Epithelial cell of proximal tubule (primary cell): ENCODE measurements at regions not wholly inside any gene's neighbourhood (a gene's known extent, or its start where the extent isn't known, plus 50 kb on each side); places are given as distances from the start of the nearest gene placed in this dataset.
"Not testable (repeated sequence)": the region's sequence is repeated elsewhere in the genome, so short reads cannot be mapped to it uniquely, and the experiment has no call there.

Source experiments
- DNase-seq: peaks from one replicate; pipeline ENCODE4 v3.0.0-alpha.2; 2011; ENCODE audit warnings: low read depth
- H3K4me3 ChIP-seq: 2 replicates; pipeline ENCODE4 v1.5.1; 2011; ENCODE audit warnings: low read depth, mild to moderate bottlenecking, low read length
- TF ChIP-seq, protein P1 (sequence below): conservative IDR thresholded peaks from 2 replicates; pipeline ENCODE4 v1.5.1; 2012; ENCODE audit warnings: low read depth, mild to moderate bottlenecking, low read length

DNA sequence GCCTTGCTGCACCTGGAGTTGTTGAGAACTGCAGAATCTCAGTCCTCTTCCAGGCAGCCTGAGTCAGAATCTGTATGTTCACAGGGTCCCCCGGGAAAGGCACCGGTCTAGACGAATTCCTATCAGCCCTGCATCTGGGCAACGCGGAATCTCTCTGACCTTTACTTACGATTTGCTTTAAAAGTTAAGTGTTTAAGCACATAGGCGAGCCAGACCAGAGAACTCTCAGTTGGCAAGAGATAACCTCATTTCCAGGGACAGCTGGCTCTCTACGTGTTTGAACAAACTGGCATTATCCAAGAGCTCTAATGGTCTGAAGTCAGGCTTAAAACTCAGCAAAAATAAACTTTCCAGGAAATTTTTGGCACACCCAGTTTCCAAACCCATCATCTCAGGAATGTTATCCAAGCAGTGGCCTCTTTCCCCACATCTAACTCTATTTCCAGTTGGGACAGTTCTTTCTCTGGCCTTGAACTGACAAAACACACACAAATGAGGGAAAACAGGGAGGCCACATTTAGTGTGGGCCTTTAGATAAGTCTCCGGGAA, 53.4 kb downstream of the HES1 start:
- TF ChIP-seq, protein P1, sequence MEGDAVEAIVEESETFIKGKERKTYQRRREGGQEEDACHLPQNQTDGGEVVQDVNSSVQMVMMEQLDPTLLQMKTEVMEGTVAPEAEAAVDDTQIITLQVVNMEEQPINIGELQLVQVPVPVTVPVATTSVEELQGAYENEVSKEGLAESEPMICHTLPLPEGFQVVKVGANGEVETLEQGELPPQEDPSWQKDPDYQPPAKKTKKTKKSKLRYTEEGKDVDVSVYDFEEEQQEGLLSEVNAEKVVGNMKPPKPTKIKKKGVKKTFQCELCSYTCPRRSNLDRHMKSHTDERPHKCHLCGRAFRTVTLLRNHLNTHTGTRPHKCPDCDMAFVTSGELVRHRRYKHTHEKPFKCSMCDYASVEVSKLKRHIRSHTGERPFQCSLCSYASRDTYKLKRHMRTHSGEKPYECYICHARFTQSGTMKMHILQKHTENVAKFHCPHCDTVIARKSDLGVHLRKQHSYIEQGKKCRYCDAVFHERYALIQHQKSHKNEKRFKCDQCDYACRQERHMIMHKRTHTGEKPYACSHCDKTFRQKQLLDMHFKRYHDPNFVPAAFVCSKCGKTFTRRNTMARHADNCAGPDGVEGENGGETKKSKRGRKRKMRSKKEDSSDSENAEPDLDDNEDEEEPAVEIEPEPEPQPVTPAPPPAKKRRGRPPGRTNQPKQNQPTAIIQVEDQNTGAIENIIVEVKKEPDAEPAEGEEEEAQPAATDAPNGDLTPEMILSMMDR = no peak
- no peak for DNase-seq
- H3K4me3 ChIP-seq = no peak overlapping the region

DNA sequence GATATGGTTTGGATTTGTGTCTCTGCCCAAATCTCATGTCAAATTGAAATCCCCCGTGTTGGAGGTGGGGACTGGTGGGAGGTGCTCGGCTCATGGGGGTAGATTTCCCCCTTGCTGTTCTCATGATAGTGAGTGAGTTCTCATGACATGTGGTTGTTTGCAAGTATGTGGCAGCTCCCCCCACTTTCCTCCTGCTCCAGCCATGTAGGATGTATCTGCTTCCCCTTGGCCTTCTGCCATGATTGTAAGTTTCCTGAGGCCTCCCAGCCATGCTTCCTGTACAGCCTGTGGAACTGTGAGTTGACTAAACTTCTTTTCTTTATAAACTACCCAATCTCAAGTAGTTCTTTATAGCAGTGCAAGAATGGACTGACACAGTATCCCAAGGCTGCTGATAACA, 55.9 kb downstream of the HES1 start:
- not testable (repeated sequence) for DNase-seq

DNA sequence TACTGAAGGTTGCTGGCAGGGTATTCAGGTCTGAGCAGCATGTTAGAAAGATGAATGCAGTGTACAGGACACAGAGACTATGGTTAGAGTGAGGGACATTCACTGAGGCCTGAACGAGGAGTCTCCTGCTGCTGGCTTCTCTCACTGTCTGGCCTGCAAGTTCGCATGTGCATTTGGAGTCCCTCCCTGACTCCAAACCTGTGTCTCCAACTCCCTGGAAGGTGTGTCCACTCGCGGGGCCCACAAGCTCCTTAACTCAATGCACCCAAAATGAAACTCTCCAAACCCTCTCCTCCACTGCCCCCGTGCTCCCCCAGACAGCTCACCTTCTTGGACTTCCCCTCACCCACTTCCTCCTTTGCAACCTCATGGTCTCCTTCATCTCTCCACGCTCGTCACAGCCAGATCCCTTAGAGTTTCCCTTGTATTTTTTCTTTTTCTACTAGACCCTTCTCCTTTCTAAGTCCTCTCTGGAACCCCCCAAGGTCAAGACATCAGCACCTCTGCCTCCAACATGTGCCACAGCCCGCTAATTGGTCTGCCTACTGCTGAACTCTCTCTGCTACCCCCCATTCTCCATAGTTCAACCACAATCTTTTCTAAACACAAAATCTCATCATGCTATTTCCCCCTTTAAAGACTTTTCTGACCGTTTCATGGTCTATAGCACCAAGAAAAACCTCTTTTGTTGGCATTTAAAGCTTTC, 58.3 kb downstream of the HES1 start:
- DNase-seq = no peak
- TF ChIP-seq, protein P1 = no peak
- H3K4me3 ChIP-seq = no peak overlapping the region

More for the DNA sequence above, 55.9 kb downstream of the HES1 start:
- not testable (repeated sequence) for H3K4me3 ChIP-seq

DNA sequence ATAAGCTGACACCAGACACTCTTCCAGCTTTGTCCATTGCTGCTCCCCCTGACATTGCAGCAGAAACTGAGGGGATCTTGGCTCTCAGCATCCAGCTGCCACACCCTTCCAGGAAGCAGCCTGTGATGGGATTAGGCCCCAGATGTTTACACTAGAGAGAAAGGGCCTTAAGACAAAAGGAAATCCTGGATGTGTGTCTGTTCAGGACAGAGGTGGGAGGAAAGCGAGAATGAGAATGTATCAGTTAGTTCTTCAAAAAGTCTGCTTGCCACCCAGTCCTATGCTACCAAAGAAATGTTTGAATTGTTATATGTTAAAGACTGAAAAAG, 58.8 kb downstream of the HES1 start:
- no peak overlapping the region for H3K4me3 ChIP-seq
- TF ChIP-seq, protein P1 = no peak
- DNase-seq = no peak

DNA sequence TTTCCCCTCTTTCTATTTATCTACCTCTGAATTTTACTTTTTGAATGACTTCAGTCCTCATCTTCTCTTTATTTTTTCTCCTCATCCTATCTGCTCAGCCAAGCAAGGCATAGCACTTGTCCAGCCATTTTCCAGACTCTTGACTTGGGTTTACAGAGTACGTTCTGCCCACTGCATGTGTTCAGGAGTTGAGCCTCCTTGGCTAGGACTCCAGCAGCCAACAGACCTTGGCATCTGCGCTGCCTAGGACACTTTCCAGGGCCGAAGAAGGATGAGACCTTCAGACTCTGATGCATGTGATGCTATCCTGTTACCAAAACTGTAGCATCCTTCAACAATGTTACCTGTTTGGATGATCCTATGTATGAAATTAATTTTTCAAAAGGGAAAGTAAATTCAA, 59.7 kb downstream of the HES1 start:
- DNase-seq = no peak
- TF ChIP-seq, protein P1 = no peak

GRCh38 chr3:194196876-194197275, 60.9 kb downstream of the HES1 start:
- H3K4me3 ChIP-seq = no peak overlapping the region
- TF ChIP-seq, protein P1 = no peak
- DNase-seq = no peak

More for the DNA sequence above, 59.7 kb downstream of the HES1 start:
- no peak overlapping the region for H3K4me3 ChIP-seq

DNA sequence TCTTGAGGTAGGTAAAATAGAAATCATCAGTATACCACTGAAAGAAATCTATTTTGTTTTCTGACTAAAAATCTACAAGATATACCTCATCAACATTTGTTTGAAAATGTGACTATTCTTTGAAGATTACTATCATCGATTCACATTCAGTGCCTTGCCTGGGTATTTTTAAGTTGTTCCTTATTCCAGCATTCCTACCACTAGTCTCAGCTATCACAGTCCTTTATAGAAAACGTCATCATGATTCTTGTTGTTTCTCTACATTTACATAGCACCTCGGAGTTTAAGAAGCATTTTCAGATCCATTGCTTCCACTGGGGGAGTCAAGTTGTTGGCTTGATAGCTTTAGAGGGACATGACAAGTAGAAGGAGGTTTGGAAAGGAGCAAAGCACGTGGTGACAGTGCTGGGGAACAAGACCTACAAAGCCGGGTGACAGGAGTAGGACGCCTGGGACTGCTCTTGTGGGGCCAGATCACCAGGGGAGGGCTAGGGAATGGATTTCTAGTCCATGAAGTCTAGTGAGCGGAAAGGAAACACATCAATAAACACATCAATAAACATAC, 61.5 kb downstream of the HES1 start:
- TF ChIP-seq, protein P1 = no peak
- no peak for DNase-seq
- no peak overlapping the region for H3K4me3 ChIP-seq
